Trophoblast cell (in vitro differentiated cells and primary cell): ENCODE measurements at regions not wholly inside any gene's neighbourhood (a gene's known extent, or its start where the extent isn't known, plus 50 kb on each side); places are given as distances from the start of the nearest gene placed in this dataset.

ENCODE experiments used
- DNase-seq, 2 donors: peaks; one replicate each; pipeline ENCODE4 v3.0.0-alpha.2; 2016
- H2AFZ ChIP-seq: 2 replicates; pipeline ENCODE4 v1.6.1; 2013; ENCODE audit warnings: low read length, moderate library complexity, mild to moderate bottlenecking; ENCODE audit not compliant: insufficient read depth, poor library complexity
- H2AK5ac ChIP-seq: 2 replicates; pipeline ENCODE4 v1.6.1; 2013; ENCODE audit warnings: mild to moderate bottlenecking, low read length
- H2BK120ac ChIP-seq: 2 replicates; pipeline ENCODE4 v1.6.1; 2013; ENCODE audit warnings: low read length, mild to moderate bottlenecking, moderate library complexity; ENCODE audit not compliant: insufficient read depth, poor library complexity
- H2BK12ac ChIP-seq: 2 replicates; pipeline ENCODE4 v1.6.1; 2013; ENCODE audit warnings: mild to moderate bottlenecking, low read length, moderate library complexity
- H2BK5ac ChIP-seq: 2 replicates; pipeline ENCODE4 v1.6.1; 2013; ENCODE audit warnings: low read length, low read depth, moderate library complexity, mild to moderate bottlenecking; ENCODE audit not compliant: poor library complexity
- H3K14ac ChIP-seq: 2 replicates; pipeline ENCODE4 v1.6.1; 2013; ENCODE audit warnings: mild to moderate bottlenecking, low read length
- H3K18ac ChIP-seq: 2 replicates; pipeline ENCODE4 v1.6.1; 2013; ENCODE audit warnings: mild to moderate bottlenecking, low read length
- H3K23ac ChIP-seq: 2 replicates; pipeline ENCODE4 v1.6.1; 2013; ENCODE audit warnings: low read length
- H3K27ac ChIP-seq: 2 replicates; pipeline ENCODE4 v1.5.1; 2013; ENCODE audit warnings: low read depth, mild to moderate bottlenecking, inconsistent platforms, low read length, moderate library complexity
- H3K27me3 ChIP-seq: 2 replicates; pipeline ENCODE4 v1.6.1; 2013; ENCODE audit warnings: inconsistent platforms, mild to moderate bottlenecking, low read length, moderate library complexity; ENCODE audit not compliant: insufficient read depth
- H3K36me3 ChIP-seq, 2 experiments: 1 replicate in 1 of 2; 2 replicates in 1 of 2; pipeline ENCODE4 v1.6.1; 2013; ENCODE audit warnings: low read length in 2 of 2, mild to moderate bottlenecking in 2 of 2, moderate library complexity in 1 of 2; ENCODE audit not compliant: insufficient read depth in 2 of 2, control insufficient read depth in 1 of 2
- H3K4ac ChIP-seq: 2 replicates; pipeline ENCODE4 v1.6.1; 2013; ENCODE audit warnings: low read depth, mild to moderate bottlenecking, low read length, moderate library complexity
- H3K4me1 ChIP-seq, 2 experiments: 1 replicate in 1 of 2; 2 replicates in 1 of 2; pipeline ENCODE4 v1.6.1; 2013; ENCODE audit warnings: low read length in 2 of 2, mild to moderate bottlenecking in 2 of 2, moderate library complexity in 1 of 2; ENCODE audit not compliant: insufficient read depth in 2 of 2, control insufficient read depth in 1 of 2
- H3K4me2 ChIP-seq: 2 replicates; pipeline ENCODE4 v1.6.1; 2013; ENCODE audit warnings: inconsistent platforms, mild to moderate bottlenecking, low read length, moderate library complexity
- H3K4me3 ChIP-seq: 2 replicates; pipeline ENCODE4 v1.5.1; 2013; ENCODE audit warnings: mild to moderate bottlenecking, low read depth, low read length, inconsistent platforms
- H3K79me1 ChIP-seq: one replicate; pipeline ENCODE4 v1.6.1; 2013; ENCODE audit warnings: low read length
- H3K79me2 ChIP-seq: 2 replicates; pipeline ENCODE4 v1.6.1; 2013; ENCODE audit warnings: low read length, mild to moderate bottlenecking; ENCODE audit not compliant: control insufficient read depth, insufficient read depth, poor library complexity
- H3K9ac ChIP-seq: 2 replicates; pipeline ENCODE4 v1.6.1; 2013; ENCODE audit warnings: mild to moderate bottlenecking, low read length
- H3K9me3 ChIP-seq: 2 replicates; pipeline ENCODE4 v1.6.1; 2013; ENCODE audit warnings: low read depth, mild to moderate bottlenecking, control low read depth, inconsistent platforms, low read length; ENCODE audit not compliant: insufficient read depth
- H4K12ac ChIP-seq: 2 replicates; pipeline ENCODE4 v1.6.1; 2013; ENCODE audit warnings: low read depth, mild to moderate bottlenecking, low read length, moderate library complexity
- H4K8ac ChIP-seq: 2 replicates; pipeline ENCODE4 v1.6.1; 2013; ENCODE audit warnings: low read depth, mild to moderate bottlenecking, low read length, moderate library complexity
- H4K91ac ChIP-seq: one replicate; pipeline ENCODE4 v1.6.1; 2013; ENCODE audit warnings: low read depth, mild to moderate bottlenecking, low read length, moderate library complexity
- WGBS: extraction: QIAGEN DNeasy Blood & Tissue Kit; methylation state at CpG from one replicate; pipeline ENCODE4 v1.1.7; 2013; ENCODE audit warnings: missing lambda C conversion rate; ENCODE audit not compliant: insufficient read length, insufficient coverage; ENCODE audit errors: extremely low coverage; 5-methylcytosine and 5-hydroxymethylcytosine counted together

GRCh38 chr20:54711071-54711470 is 235.7 kb downstream of the DOK5 start:
- no CpG with 5 or more reads among the region's 4 CpGs for WGBS
- Histone ChIP-seq H4K12ac (no peak overlapping the region), H2AK5ac (no peak overlapping the region), H3K79me1 (no peaks in the 10 kb centered on the region), H2BK12ac (no peak overlapping the region), H3K27ac (no peak overlapping the region), H3K27me3 (no peaks in the 10 kb centered on the region), H3K14ac (no peak overlapping the region), H3K23ac (no peak overlapping the region), H3K9ac (no peak overlapping the region), H2BK5ac (no peak overlapping the region), H3K4ac (no peak overlapping the region), H3K4me1 (no peaks in the 10 kb centered on the region), H4K8ac (no peak overlapping the region), H3K9me3 (no peaks in the 10 kb centered on the region), H3K18ac (no peak overlapping the region), H4K91ac (no peak overlapping the region), H3K4me2 (no peak overlapping the region), H3K4me3 (no peak overlapping the region), H2AFZ (no peak overlapping the region), H2BK120ac (no peak overlapping the region), H3K79me2 (no peaks in the 10 kb centered on the region), H3K36me3 (no peaks in the 10 kb centered on the region)
- no peak for DNase-seq

- no peak overlapping the region for H2AFZ ChIP-seq
- no peak overlapping the region for H2BK5ac ChIP-seq
- H4K91ac ChIP-seq: no peak overlapping the region
- no peak overlapping the region for H3K23ac ChIP-seq
- no peaks in the 10 kb centered on the region for H3K79me2 ChIP-seq
- H3K4me2 ChIP-seq: no peak overlapping the region
- H2AK5ac ChIP-seq: no peak overlapping the region
- H3K36me3 ChIP-seq: no peaks in the 10 kb centered on the region
- H3K4me3 ChIP-seq: no peak overlapping the region
- no peaks in the 10 kb centered on the region for H3K4me1 ChIP-seq
- no peak overlapping the region for H3K18ac ChIP-seq
- no peak overlapping the region for H4K8ac ChIP-seq
- H4K12ac ChIP-seq: no peak overlapping the region
- DNase-seq: no peak
- no peak overlapping the region for H3K14ac ChIP-seq
- H2BK12ac ChIP-seq: no peak overlapping the region
- H3K79me1 ChIP-seq: no peaks in the 10 kb centered on the region
- no peak overlapping the region for H2BK120ac ChIP-seq
- no peak overlapping the region for H3K27ac ChIP-seq
- H3K9ac ChIP-seq: no peak overlapping the region
- no peaks in the 10 kb centered on the region for H3K27me3 ChIP-seq
- H3K9me3 ChIP-seq: no peaks in the 10 kb centered on the region
- no peak overlapping the region for H3K4ac ChIP-seq
- no CpG with 5 or more reads among the region's 2 CpGs for WGBS
Observed at GRCh38 chr20:54710341-54710740, 234.9 kb downstream of the DOK5 start.

DNA sequence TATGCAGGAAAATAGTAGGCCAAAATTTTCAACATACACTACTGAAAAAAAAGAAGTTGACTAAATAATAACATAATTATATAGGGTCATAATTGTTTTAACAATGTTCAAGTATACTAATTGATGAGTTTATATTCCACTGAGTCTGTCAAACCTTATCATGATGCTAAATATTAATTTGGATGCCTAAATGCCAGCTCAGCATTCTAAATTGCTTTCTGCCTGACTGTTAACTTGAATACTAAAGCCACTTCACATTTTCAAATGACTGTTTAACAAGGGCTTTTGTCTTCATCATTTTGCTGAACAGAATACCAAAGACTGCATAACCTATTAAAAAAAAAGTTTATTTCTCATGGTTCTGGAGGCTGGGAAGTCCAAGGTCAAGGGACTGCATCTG is 232.8 kb downstream of the DOK5 start:
- H3K18ac ChIP-seq: no peak overlapping the region
- no peaks in the 10 kb centered on the region for H3K36me3 ChIP-seq
- H3K27ac ChIP-seq: no peak overlapping the region

GRCh38 chr20:54707801-54708200 is 232.4 kb downstream of the DOK5 start:
- Histone ChIP-seq H4K91ac (no peak overlapping the region), H3K4me3 (no peak overlapping the region), H3K36me3 (no peaks in the 10 kb centered on the region), H4K8ac (no peak overlapping the region), H3K23ac (no peak overlapping the region), H2AFZ (no peak overlapping the region), H3K27ac (no peak overlapping the region), H2AK5ac (no peak overlapping the region), H2BK120ac (no peak overlapping the region), H2BK12ac (no peak overlapping the region), H3K4me1 (no peaks in the 10 kb centered on the region), H3K18ac (no peak overlapping the region), H3K79me1 (no peaks in the 10 kb centered on the region), H3K4me2 (no peak overlapping the region), H3K9me3 (no peaks in the 10 kb centered on the region), H3K4ac (no peak overlapping the region), H3K9ac (no peak overlapping the region), H3K14ac (no peak overlapping the region), H3K27me3 (no peaks in the 10 kb centered on the region), H3K79me2 (no peaks in the 10 kb centered on the region), H4K12ac (no peak overlapping the region), H2BK5ac (no peak overlapping the region)
- DNase-seq: no peak
- WGBS: no CpG with 5 or more reads among the region's 1 CpG

More for the DNA sequence above, 232.8 kb downstream of the DOK5 start:
- no peak for DNase-seq
- no peak overlapping the region for H2BK12ac ChIP-seq
- no peak overlapping the region for H2AK5ac ChIP-seq
- H2BK5ac ChIP-seq: no peak overlapping the region
- H4K91ac ChIP-seq: no peak overlapping the region
- H4K8ac ChIP-seq: no peak overlapping the region
- H3K4me3 ChIP-seq: no peak overlapping the region
- no peak overlapping the region for H2AFZ ChIP-seq
- H3K14ac ChIP-seq: no peak overlapping the region
- H3K27me3 ChIP-seq: no peaks in the 10 kb centered on the region
- H3K23ac ChIP-seq: no peak overlapping the region
- no peaks in the 10 kb centered on the region for H3K4me1 ChIP-seq
- H3K4me2 ChIP-seq: no peak overlapping the region
- H2BK120ac ChIP-seq: no peak overlapping the region
- no peaks in the 10 kb centered on the region for H3K79me2 ChIP-seq
- H3K4ac ChIP-seq: no peak overlapping the region
- H3K9me3 ChIP-seq: no peaks in the 10 kb centered on the region
- H3K9ac ChIP-seq: no peak overlapping the region
- H3K79me1 ChIP-seq: no peaks in the 10 kb centered on the region
- no peak overlapping the region for H4K12ac ChIP-seq
